ENCODE measurements at regions not wholly inside any gene's neighbourhood (a gene's known extent, or its start where the extent isn't known, plus 50 kb on each side); places are given as distances from the start of the nearest gene placed in this dataset.

DNA sequence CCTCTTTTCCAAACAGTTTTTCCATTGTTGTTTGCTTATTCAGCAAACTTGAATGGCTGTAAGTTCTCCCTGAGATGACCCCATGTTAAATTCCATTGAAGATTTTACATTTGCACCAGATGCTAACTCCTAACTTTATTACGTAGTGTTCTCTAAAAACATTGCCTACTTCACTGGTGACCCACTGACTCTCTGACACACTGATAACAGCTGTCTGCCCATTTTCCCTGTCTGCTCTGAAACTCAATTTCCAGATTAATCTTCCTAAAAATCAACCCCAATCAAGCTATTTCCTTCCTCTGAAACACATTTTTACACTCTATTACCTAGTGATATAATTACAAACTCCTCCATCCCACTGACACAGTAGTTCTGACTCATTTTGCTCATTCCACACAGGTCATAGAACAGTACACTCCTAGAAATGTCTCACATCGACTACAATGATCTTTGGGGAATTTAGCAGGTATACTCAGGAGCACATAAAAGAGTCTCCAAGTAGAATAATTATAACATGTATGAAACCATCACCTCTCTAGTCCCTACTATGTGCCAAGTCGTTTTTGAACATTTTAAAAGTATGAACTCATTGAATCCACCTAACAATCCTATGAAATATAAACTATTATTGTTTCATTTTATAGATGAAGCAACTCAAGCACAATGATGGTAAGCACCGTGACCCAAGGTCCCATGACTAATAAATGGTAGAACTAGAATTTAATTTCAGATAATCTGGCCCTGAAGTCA is 210.9 kb downstream of the SLIT2 start:
- no peak for DNase-seq

DNA sequence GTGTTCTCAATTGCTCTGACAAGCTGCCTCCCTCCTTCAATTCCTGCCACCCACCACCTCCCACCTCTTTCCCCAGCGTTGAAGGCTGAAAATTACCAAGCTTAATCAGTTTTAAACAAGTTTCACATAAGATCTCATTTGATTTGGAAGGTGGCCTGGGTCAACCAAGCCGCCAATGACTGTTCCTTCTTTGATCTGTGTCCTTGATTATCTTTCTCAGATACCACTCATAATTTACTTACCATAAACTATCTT is 211.4 kb downstream of the SLIT2 start:
- DNase-seq: no peak

DNA sequence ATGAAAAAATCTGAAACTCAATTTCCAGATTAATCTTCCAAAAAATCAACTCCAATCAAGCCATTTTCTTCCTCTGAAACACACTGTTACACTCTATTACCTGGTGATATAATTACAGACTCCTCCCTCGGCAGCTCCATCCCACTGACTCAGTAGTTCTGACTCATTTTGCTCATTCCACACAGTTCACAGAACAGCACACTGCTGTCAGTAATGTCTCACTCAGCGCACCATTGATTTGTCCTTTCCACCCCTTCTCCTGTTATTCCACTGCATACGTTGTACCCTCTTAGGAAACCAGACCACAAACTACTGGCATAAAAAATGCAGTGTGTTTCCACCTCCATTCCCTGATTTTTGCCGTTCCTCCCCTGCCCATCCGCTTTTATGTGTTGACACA is 212.7 kb downstream of the SLIT2 start:
- no peak for DNase-seq

DNA sequence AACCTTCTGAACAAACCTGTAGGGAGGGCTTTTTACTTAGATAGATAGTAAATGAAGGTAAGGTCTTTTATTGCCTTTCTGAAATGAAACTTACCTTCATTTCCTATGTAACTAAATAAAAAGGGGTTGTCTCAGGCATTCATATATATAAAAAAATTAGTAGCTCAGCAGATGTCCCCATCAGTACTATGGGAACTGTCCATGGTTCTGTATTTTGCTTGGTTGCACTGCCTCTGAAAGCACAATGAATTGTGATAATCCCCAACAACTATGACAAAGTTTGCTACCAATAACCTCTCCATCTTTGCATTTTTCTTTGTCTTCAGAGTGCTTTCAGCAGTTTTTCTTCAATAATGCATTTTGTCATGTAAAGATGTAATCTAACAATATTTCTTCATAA is 222.4 kb downstream of the SLIT2 start:
- no peak for DNase-seq

DNA sequence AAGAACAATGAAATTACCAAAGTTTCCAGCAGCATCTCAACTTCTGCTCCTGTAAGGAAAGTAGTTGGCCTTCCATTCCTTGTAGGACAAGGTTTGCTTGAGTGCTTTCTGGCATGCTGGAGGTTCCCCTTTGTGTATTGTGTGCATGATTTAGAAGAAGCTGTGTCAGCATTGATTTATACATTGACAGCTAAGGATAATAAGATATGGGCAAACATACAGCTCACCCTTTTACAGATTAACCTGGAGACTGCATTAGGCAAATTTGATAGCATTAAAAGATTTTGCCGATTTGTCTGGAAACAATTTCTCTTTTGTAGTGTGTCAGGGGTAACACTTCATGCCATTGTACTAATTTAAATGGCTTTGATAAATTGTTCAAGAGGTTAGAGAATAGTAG is 221.8 kb upstream of the PACRGL start:
- no peak for DNase-seq

DNA sequence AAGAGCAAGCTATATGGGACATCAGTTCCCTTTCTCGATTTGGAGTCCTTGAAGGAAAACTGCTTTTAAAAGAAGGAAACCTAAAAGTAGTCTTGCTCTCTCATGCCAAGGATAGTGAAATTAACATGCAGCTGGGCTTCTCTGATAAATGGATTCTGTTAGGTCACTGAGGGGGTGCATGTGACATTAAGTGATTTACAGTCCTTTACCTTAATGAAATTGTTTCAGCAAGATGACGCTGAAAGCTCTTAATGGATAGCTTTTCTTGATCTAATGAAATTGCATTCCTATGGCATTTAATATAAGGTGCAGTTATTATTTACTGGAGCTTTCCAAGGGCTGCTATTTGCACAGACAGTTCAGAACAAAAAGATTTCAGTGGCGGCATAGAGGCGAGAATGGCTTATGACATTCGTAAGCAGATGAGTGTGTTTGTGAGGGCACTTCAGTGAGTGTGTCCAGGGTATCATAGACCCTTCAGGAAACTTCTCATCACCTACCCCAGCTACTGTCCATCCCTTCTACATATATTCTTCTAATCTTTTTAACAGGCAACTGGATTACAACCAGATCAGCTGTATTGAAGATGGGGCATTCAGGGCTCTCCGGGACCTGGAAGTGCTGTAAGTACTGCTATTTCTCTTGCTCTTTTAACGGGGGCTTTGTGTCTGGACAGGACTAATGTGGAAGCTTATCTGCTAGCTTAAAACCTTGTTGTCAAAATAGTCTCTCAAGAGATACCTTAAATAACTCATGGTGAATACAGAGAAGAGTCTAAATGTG is 219.9 kb upstream of the PACRGL start:
- no peak for DNase-seq

DNA sequence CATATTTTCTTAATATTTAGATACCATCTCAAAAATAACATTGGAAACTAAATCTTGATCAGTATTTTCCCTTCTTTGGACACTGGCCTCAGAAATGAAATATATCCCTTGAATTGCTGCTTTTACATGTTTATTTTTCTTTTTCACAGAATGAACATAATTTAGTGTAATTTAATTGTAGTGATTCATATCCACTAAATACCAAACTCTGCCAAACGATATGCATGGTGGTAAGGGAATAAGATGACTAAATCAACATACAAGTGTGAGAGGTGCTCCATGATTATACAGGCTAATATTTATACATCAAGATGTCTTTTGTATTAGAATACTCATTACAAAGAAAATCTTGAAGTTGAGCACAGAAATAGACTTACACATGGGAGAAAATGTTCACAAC is 216.8 kb upstream of the PACRGL start:
- DNase-seq: no peak

DNA sequence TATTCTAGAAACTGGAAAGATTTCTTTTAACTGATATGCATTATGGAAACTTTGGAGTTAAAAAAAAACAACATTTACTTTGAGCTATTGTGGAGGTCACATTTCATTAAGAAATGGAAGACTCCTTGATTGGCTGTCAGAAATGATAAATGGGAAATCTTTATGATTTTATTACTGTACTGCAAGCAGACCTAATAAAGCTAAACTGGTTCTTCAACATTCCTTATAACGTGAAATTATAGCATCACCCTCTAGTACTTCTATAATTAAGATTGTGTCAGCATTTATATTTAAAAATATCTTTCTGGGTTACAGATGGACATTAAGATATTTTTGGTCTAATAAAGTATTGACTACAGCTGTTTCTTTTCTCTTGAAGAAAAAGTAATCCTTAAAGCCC is 213.8 kb upstream of the PACRGL start:
- DNase-seq: no peak

DNA sequence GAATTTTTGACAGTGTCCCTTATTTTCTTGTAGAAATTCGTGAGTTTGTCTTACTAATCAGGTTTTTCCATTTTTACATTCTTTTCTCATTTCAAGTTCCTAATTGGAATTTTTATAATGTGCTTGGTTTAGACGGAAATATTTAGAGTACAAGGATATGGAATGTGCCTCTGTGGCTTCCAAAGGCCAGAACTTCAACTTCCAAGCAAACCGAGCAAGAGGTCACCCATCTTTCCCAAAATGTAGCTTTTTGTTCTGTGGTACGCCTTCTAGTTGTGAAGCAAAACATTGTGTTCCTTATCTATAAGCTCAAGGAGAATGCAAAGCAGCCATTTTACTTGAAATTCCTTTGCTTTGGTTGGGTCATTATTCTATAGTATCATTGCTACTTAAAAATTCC is 212.8 kb upstream of the PACRGL start:
- no peak for DNase-seq

DNA sequence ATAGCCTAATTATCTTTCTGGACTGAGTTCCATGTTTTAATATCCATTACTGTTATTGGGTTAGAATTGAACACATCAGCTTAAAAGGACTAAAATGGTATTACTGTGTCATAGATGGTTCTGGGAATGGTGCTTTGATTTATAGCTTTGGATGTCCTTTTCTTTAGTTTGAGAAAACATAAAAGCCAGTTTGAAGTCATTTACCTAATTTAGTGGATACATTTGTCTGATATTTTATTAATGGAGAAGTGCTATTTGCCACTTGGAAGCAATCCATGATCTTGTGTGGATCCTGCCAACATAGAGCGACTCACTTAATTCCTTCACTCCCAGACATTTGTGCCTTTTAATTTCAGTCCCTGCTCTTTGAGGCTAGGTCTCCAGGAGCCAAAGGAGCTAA is 212.4 kb upstream of the PACRGL start:
- no peak for DNase-seq

DNA sequence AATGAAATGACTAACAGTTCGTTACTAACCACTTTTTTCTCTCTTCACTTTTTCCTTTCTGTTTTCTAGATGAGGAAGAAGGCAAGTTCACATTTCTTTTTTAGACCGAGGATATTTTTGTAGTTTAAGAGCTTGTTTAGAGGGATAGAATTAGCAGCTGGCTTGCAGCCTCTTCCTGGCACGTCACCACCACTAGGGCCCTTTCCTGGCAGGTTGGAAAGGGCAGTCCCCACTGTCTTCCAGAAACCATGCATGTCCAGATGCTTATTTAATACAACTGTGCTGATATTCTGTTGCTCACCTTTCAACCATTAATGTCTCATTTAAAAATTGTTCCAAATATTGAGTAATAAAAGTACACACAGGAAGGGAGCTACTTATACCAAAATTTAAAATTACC is 209.5 kb upstream of the PACRGL start:
- DNase-seq: no peak

DNA sequence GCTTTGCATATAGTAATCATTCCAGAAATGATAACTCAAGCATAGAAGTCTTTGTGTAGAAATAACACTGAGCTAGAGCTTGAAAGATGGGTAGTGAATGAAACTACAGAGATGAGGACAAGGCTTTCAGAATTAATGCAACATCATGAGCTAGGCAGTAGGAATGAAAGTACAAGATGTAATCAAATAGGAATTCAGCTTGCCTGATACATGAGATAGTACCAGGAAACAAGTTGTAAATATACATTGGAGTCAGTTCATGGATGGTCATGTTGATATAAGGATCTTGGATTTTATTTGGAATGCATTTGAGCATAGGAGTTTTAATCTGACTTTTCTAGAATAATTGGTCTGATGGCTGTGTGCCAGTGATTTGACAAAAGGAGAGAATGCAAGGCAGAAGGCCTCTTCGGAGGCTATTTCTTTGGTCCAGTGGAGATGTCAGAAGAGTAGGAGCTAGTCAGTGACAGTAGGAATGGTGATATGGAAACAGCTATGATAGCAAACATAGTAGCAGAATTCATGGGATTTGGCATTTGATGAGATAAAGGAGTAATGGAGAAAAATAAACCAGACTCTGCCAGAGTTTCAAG is 206.4 kb upstream of the PACRGL start:
- DNase-seq: no peak

DNA sequence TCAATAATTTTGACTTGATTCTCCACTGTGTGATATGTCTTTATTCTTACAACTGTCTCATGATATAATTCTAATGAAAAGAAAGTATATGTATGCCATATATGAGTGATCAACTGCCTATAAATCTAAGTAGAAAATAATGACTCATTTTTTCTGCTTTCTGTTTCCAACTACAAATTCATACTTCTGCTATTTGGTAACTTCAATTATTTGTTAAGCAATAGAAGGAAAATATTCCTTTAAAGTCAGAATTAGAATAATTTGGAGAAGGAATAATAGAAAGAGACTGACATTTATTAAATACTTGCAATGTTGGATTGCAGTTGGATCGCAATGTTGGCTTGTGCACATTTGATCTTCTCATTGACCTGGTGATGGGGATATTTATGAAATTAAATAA is 204.2 kb upstream of the PACRGL start:
- DNase-seq: no peak

DNA sequence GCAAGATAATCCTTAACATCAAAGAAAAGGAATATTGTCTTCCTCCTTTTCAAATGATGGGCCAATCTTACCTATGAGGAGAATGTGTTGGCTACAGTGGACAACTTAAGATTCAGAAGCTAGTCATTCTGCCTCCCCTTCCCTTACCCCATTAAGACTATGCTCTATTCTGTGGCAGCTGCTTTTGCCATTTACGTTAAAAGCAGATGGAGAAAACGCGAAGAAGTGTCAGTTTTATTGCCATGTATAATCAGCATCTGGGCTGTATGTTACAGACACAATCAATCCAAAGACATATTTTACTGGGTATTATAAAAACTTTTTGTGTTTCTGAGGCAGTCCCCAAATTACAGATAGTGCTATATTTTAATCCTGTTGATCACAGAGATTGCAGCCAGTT is 196.1 kb upstream of the PACRGL start:
- no peak for DNase-seq

DNA sequence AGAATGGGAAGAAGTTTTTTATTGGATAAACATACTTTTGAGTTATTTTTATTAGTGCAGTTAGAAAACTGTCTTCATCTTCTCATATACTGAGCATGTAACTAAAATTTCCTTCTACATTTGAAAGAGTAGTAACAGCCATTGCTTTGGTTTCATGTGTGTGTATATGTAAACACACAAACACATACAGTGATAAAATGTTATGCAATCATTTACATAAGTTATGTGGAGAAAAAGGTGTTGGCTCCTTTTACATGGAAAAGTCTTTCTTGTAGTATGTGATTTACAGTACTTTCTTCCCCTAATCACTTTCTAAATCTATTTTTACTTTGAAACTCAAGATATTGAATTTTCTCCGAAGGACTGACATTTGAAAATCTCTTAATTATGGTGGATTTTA is 194.3 kb upstream of the PACRGL start:
- DNase-seq: no peak

DNA sequence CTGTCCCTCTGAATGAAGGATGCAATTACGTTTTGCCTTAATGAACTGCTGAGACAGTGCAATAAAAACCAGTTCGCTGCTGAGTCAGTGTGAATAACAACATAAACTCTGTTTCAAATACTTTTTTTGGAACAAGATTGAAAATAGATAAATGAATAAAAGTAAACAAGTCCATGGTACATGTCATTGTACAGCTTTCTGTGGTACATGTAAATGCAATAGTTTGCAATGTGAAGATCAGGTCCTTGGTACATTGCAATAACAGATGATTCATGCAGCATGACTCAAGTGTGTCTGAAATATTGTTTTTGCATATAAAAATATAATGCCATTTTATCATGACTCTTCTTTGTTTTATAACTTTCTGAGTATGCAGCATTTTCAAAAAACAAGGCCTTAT is 193.4 kb upstream of the PACRGL start:
- DNase-seq: no peak

DNA sequence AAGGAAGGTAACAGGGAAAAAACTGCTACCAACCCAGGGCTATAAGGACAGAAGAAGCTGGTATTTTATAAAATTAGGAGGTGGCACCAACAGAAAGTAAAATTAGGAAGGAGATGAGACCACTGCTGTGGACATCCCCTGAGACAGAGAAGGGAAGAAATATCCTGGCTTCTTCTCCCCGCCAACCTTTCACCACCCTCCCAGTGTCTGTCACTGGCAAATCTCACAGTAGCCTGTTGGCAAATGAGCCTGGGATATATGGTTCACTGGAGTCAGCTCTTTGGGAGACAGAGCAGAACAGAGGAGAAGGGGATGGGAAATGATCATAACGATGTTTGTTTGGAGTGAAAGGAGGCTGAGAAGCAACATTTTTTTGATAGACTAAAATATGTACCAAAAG is 190.9 kb upstream of the PACRGL start:
- no peak for DNase-seq

DNA sequence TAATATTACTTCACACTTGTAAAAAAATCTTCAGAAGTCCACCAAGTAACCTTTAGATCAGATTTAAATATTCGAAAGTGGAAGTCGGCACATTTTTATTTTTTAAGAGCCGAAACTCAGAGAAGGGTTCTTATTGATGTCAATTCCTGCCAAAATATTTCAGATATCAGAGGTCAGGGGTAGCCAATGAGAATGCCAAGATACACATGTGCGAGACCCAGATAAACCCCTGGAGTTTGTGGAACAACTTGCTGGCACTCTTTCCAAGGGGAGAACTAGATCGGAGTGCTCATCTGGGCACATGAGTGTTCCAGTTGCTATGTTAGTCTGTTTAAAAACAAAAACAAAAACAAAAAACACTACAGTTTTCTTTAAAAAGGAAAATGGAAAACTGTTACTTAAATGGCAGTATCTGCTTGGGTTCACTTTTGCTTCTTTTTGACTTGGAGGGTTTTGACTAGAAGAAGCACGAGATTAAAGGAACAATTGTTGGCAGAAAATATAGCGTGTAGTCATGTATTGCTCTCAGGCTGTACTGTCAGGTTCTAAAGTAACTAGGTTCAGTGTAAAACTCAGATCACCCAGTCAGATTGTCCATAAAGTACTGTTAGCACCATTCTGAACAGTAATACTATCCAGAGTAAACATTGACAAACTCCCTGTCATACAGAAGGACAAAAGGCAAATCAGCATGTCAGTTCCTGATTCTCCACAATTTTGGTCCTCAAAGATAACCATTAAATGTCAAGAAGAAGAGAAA is 188.0 kb upstream of the PACRGL start:
- DNase-seq: no peak

DNA sequence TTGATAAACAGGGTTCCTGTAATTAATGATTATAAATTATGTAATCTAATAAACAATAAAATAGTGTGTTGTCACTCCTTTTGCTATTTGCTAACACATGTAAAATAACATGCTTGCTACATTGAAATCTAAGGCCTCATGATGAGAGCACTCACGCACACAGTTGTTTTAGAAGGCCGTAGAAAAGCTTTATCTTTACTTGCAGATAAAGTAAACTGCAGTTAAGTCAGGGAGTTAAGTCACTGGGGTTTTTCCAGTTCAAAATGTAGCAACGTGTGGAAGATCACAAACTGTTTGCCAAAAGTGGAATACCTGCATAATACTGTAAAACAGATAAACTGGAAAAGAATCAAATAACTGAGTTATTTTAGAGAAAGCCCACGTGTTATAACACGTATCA is 187.3 kb upstream of the PACRGL start:
- DNase-seq: no peak

DNA sequence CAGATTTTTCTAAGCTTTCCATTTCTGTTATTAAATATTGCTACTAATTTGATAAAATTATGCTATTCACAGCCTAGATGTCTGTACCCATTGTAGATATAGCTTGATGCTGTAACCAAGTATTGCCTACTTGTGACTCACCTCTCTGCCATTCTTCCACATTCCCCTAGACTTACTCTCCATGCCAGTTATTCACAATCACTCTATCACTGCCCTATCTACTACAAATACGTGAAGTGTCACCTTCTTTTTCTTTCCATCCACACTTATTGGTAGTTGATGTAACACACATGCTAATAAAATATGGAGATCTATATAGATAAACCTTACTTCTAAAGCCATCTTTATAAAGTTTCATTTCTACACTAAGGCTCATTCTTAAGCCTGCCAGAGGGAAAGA is 179.4 kb upstream of the PACRGL start:
- DNase-seq: no peak

DNA sequence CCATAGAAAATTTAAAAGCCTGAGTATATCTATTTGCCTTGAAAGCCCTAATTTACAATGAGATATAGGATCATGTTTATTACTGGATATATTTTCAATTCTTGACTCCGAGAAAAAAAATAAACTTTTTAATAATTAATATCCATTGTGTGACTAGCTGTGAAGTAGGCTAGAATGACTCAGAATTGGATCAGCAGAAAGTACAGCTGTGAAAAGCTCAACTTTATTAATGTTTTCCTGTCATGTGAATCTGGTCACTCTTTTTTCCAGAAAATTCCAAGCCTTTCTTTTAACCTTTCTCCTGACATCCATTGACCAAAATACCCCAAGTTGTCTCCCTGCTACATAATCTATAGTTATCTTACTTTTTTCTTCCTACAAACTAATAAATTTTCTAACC is 171.8 kb upstream of the PACRGL start:
- no peak for DNase-seq

DNA sequence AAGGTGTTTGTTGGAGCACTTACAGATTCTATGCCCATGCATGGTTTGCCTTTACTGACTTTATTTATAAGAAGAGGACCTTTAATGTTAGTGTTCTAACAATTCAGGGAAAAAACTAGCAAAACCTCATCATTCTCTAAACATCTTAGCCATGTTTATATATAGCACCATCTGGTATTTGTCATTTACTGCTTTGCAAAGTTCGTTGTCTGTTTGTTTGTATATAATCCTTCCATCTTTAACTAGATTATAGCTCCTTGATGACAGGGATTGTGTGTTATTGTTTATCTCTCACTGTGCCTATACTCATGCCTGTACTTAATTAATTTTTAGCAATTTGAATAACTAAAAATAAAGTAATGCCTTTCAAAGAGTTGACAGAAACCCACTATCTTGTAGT is 170.6 kb upstream of the PACRGL start:
- no peak for DNase-seq

DNA sequence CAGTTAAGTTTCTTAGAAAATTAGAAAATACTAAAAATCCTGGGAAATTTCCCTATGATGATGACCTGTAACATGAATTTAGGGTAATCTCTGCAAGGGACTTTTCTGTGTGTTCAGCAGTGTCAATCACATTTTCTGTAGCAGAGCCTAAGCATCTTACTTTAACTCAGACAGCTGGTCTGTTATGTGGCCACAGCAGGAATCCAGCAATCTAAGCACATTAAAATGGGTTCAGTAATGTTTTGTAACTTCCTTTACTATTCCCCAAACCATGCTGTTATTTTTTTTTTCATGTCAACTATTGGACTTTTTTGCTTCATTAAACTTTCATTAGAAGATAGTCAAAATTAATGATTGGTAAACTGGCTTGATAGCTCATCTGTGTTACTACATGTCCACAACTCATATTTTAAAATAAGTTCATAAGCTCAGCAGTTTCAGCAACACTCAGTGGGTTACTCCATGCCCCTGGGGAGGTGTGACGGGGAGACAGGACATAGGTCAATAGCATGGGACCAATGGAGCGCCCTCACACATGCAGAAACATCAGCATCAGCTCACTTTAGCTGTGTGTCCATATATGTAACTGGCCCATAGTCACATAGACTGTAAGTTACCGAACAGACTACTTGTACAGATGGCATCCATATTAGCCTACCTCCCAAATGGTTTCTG is 168.0 kb upstream of the PACRGL start:
- DNase-seq: no peak

All from GF-D8 (cell line).